T-helper 1 cell (primary cell): ENCODE measurements at regions not wholly inside any gene's neighbourhood (a gene's known extent, or its start where the extent isn't known, plus 50 kb on each side); places are given as distances from the start of the nearest gene placed in this dataset.

Experiments used
- DNase-seq, 5 donors: peaks; one replicate each; pipeline ENCODE4 v3.0.0-alpha.2; 2012 to 2020

- no peak for DNase-seq
These were observed 452.9 kb downstream of the GRXCR1 start for GRCh38 chr4:43345323-43345925.

GRCh38 chr4:43348591-43348990 is 456.1 kb downstream of the GRXCR1 start:
- no peak for DNase-seq

GRCh38 chr4:43351970-43352806 is 459.7 kb downstream of the GRXCR1 start:
- DNase-seq, result no peak

- DNase-seq, result no peak
These were observed 460.3 kb downstream of the GRXCR1 start for GRCh38 chr4:43352859-43353258.

- no peak for DNase-seq
These were observed 461.0 kb downstream of the GRXCR1 start for GRCh38 chr4:43353552-43353951.

- no peak for DNase-seq
These were observed 464.3 kb downstream of the GRXCR1 start for GRCh38 chr4:43356786-43357185.

GRCh38 chr4:43357252-43357974 is 464.9 kb downstream of the GRXCR1 start:
- DNase-seq, result no peak

GRCh38 chr4:43360296-43360695 is 467.8 kb downstream of the GRXCR1 start:
- no peak for DNase-seq

GRCh38 chr4:43362875-43363636 is 470.5 kb downstream of the GRXCR1 start:
- no peak for DNase-seq

- no peak for DNase-seq
These were observed 476.6 kb downstream of the GRXCR1 start for GRCh38 chr4:43369036-43369594.

GRCh38 chr4:43373201-43373600 is 480.7 kb downstream of the GRXCR1 start:
- DNase-seq, result no peak

- no peak for DNase-seq
These were observed 481.8 kb downstream of the GRXCR1 start for GRCh38 chr4:43374216-43374751.

- DNase-seq, result no peak
These were observed 486.5 kb downstream of the GRXCR1 start for GRCh38 chr4:43379016-43379415.

GRCh38 chr4:43380093-43380492 is 487.6 kb downstream of the GRXCR1 start:
- DNase-seq, result no peak

- DNase-seq, result no peak
These were observed 498.6 kb downstream of the GRXCR1 start for GRCh38 chr4:43391069-43391468.

- DNase-seq, result no peak
These were observed 502.5 kb downstream of the GRXCR1 start for GRCh38 chr4:43394976-43395375.

- no peak for DNase-seq
These were observed 507.2 kb downstream of the GRXCR1 start for GRCh38 chr4:43399726-43400125.

GRCh38 chr4:43402393-43402792 is 509.9 kb downstream of the GRXCR1 start:
- no peak for DNase-seq

- DNase-seq, result no peak
These were observed 518.1 kb downstream of the GRXCR1 start for GRCh38 chr4:43410636-43411035.

GRCh38 chr4:43411226-43411625 is 518.7 kb downstream of the GRXCR1 start:
- no peak for DNase-seq

GRCh38 chr4:43423276-43423675 is 530.8 kb downstream of the GRXCR1 start:
- DNase-seq, result no peak

GRCh38 chr4:43425206-43425605 is 532.7 kb downstream of the GRXCR1 start:
- DNase-seq, result no peak
